Activated T-cell treated with anti-CD3 and anti-CD28 coated beads, Interleukin-2, amount 50 U/mL, for 48 hours (primary cell): ENCODE measurements at regions not wholly inside any gene's neighbourhood (a gene's known extent, or its start where the extent isn't known, plus 50 kb on each side); places are given as distances from the start of the nearest gene placed in this dataset.
"Not testable (repeated sequence)": the region's sequence is repeated elsewhere in the genome, so short reads cannot be mapped to it uniquely, and the experiment has no call there.

ENCODE experiments used
- DNase-seq, 2 experiments: peaks; one replicate each; pipeline ENCODE4 v3.0.0-alpha.2; 2020

- DNase-seq, result no peak
Observed at GRCh38 chr1:221029981-221030649, 150.9 kb downstream of the HLX start.

DNA sequence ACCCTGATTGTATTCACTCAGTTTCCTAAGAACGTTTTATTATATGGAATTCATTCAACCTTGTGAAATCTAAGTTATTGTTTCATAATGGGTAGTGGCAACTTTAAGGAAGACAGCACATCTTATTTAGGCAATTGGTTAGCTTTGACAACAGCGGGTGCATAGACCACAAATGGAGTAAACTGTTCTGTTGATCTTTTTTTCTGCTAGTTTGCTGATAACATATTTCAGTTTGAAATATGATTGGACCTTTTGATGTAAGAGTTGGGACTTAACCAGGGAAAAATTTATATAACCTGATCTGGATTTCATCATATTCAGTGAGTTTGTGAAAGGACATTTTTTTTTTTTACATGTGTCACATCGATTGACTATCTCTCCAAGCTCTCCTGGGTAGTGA lies 151.7 kb downstream of the HLX start:
- DNase-seq, result no peak

DNA sequence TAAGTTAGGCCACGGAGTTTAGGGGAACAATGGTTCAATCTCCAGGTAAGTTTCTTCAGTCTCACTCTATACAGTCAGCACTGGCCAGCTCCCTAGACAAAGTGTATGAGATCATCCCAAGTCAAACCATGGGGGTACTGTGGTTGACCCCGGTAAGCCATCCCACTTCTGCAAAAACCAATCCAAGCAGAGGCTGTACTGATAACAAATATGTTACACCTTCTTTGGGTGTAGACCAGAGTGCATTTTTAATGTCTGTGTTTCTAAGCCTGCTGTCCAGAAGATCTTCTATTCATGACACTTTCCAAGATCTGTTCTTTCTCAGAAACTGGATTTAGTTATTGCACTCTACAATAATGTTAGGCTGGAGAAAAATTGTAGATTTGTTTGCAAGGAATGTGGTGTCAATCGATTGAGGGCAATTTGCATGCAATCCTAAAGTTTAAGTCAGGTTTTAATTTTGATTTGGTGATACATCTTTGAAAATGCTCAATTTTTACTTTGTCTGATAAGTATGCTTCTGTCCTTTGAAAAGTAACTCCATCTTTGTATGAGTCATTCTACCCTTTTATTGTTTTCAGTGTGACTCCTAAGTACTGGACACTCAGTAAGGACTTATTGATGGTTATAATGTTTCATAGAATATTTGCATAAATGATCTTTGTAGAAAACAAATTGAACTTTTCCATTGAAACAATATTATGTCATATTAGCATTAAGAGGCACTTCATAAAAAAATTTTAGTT lies 152.4 kb downstream of the HLX start:
- DNase-seq, result no peak

GRCh38 chr1:221032204-221032585 lies 153.0 kb downstream of the HLX start:
- DNase-seq, result no peak

GRCh38 chr1:221032637-221033280 lies 153.5 kb downstream of the HLX start:
- DNase-seq, result no peak

- DNase-seq, result no peak
Observed at GRCh38 chr1:221035662-221036153, 156.5 kb downstream of the HLX start.

DNA sequence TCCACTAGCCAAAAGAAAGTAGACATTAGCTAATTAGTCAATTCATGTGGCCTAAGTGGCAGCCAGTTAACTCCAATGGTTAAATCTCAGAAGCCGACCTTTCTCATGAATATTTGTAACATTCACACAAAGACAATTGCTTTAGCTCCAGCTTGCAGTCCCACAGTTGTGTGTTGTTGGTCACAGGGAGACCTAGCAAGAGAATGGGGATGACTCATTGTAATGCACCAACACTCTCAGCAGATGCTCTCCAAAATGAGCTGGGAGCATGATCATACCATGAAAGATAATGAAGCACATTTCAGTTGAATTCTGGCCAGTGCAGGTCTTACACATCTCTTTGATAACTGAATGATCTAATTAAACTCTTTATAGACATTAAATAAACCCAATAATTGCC lies 160.4 kb downstream of the HLX start:
- no peak for DNase-seq

DNA sequence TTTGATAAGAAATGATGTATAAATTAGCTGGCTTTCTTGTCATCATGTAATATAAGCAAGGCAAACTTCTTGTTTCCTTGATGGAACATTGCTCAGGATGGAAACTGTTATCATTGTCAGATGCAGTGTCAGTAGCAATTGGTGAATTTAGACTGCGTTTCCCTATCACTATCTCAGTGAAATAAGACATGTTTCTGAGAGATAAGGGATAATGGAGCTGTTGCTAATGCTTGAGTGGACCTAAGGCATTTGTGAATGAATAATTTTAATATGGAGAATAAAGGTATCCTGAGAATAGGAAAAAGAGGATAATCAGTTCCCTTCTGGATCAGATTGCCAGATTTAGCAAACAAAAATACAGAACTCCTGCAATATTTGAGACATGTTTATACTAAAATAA lies 160.9 kb downstream of the HLX start:
- DNase-seq, result no peak

DNA sequence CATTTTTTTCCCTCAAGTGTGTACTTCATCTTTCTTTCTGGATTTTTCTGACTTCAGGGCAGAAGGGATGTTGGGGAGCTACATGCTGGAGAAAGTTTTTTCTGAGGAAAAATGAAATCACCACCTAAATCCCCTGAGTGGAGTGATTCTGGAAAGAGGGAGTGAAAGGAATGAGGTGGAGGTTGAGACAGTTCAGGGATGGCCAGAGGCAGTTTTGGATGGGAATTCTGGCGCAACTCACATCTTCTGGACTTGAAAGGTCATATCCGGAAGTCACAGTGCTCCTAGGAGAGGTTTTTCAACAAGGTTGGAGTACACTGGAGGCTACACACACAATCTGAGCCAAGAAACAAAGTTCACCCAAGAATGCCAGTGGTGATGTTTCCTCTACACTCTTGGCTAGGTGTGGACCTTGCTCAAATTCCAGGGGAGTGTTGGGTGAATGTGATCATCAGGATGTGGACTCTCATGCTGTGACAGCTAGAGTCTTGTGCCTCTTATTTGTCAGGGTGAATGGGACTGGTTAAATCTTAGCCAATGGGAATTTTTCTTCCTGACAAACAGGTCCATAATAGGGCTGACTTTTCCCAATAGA lies 161.5 kb downstream of the HLX start:
- no peak for DNase-seq

- no peak for DNase-seq
Observed at GRCh38 chr1:221044538-221044937, 165.3 kb downstream of the HLX start.

GRCh38 chr1:221045151-221045550 lies 165.9 kb downstream of the HLX start:
- no peak for DNase-seq

DNA sequence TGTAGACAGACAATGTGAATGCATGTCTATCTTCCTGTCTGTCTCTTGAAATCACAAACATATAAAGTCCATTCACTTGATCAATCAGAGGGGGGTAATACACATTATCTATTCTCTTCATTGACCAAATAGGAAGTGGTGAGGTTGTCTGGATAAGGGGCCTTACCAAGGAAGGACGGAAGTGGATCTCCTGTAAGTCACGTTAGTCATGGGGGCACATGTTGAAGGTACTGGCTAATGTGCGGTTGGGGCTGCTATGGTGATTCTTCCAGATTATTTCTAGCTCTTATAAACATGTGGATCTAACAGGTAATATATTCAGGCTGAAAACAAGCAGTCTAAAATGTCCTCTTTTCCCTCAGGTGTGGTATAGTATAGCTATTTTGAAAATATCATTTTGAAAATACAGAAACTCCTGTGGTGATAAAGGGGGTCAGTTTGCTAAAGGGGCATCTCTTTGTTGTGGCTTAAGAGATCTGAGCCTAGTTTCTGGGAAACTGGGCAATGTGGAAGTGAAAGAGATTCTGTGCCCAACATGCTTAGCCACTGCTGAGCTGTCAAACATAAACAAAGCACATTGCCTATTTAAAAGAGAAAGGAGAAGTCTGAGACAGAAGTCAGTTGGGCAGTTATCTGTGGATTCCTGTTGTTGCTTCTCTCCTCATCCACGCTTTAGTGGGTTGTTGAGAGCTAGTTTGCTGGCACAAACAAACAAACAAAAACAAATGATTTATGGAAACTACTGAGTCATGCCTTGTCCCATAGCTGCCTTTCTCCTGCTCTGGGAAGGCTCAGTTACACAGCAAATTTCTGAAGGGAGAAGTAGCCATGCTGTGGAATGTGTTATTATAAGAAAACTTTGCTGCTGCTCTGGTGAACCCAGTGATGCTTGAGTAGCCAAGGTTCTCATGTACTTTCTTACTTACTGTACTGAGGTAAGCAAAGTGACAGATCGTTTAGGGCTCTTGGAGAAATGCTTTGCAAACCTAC lies 166.9 kb downstream of the HLX start:
- DNase-seq, result no peak

DNA sequence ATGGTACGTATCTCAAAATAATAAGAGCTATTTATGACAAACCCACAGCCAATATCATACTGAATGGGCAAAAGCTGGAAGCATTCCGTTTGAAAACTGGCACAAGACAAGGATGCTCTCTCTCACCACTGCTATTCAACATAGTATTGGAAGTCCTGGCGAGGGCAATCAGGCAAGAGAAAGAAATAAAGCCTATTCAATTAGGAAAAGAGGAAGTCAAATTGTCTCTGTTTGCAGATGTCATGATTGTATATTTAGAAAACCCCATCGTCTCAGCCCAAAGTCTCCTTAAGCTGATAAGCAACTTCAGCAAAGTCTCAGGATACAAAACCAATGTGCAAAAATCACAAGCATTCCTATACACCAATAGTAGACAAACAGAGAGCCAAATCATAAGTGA lies 172.1 kb downstream of the HLX start:
- DNase-seq, result not testable (repeated sequence)

- no peak for DNase-seq
Observed at GRCh38 chr1:221053889-221054288, 174.6 kb downstream of the HLX start.

- DNase-seq, result no peak
Observed at GRCh38 chr1:221059506-221059905, 180.3 kb downstream of the HLX start.

DNA sequence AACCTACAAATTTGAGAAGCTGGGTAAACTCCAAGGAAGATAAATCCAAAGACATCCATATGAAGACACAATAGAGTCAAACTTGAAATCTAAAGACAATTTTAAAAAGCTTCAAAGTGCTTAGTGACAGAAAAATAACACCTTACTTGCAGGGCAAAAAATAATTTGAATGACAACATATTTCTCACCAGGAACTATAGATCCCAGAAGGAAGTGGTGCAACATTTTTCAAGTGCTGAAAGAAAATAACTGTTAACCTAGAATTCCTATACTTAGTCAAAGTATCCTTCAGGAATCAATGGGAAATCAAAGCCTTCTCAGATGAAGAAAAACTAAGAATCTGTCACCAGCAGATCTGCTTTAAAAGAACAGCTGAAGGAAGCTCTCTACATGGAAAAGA lies 184.4 kb downstream of the HLX start:
- no peak for DNase-seq

GRCh38 chr1:221066351-221067001 lies 187.2 kb downstream of the HLX start:
- no peak for DNase-seq

DNA sequence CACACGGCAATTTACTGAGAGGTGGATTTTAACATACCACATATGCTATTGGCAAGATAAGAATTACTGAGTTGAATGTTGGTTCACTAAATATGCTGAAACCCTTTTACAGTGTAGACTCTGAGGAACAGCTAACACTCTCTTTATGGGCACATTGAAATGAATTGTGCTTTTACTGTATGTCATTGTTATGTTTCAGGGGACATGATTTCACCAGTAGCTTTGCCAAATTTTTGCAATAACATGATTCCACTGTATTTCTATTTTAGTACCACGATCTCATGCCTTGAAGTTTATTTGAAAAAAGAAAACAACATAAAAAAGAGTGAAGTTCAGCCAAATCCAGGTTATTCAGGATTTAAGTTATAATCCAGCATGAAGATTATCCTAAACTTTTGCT lies 188.5 kb downstream of the HLX start:
- no peak for DNase-seq

DNA sequence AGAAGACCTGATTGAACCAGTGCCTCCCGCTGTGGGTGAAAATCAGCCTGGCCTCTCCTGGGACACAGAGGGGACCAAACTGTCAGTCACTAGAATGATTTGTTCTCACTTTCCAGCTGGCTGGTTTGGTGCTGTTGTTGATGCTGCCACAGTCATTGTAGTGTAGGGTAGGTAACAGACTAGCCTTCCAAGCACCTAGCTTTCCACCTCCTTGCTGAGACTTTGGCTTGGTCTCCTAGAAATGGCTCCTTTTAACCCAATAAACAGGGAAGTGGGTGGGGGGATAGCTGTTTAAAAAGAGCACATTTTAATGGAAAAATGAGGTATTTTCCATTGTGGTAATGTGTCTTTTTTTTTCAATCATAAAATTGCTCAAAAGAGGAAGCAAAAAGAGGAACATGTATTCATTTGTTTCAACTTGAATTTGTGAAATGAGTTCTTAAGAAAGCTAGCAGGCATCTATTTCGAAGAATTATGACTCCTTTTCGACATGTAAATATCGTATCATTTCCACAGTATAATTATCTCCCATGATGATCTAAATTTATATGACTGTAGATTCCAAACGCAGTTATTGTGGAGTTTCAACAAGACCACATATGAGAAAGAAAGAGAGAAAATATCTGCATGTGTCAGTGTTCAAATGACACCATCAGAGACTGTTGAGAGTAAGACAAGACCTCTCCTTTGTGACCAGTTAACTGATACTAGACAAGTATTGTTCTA lies 190.1 kb downstream of the HLX start:
- peak in 1 of 2 experiments; percentile 22 for DNase-seq

GRCh38 chr1:221069986-221070385 lies 190.7 kb downstream of the HLX start:
- DNase-seq, result no peak

- no peak for DNase-seq
Observed at GRCh38 chr1:221071777-221072176, 192.5 kb downstream of the HLX start.
